ENCODE measurements at regions not wholly inside any gene's neighbourhood (a gene's known extent, or its start where the extent isn't known, plus 50 kb on each side); places are given as distances from the start of the nearest gene placed in this dataset.
"Not testable (repeated sequence)": the region's sequence is repeated elsewhere in the genome, so short reads cannot be mapped to it uniquely, and the experiment has no call there.

- BruUV-seq (replicated peaks); POLR2A ChIA-PET; H3K4me1 ChIP-seq (ENCODE audit: control insufficient read depth, insufficient read depth, low read length); in situ Hi-C loops (cut with MboI); intact Hi-C loops (cut with micrococcal nuclease; ENCODE audit: unreplicated experiment); H3K9ac ChIP-seq (ENCODE audit: control insufficient read depth, insufficient read depth, low read length); H3K36me3 ChIP-seq (ENCODE audit: control insufficient read depth in 2 of 2, insufficient read depth in 2 of 2, low read length in 1 of 2); H3K4me2 ChIP-seq (ENCODE audit: control insufficient read depth, insufficient read depth); H2AFZ ChIP-seq (ENCODE audit: control insufficient read depth, low read depth, low read length); DNase-seq (ENCODE audit: low read depth, low spot score); RAD21 ChIA-PET (ENCODE audit: unreplicated experiment); H4K20me1 ChIP-seq (ENCODE audit: control insufficient read depth, insufficient read depth); H3K79me2 ChIP-seq (ENCODE audit: control insufficient read depth, insufficient read depth, low read length); H3K27ac ChIP-seq (ENCODE audit: control insufficient read depth, insufficient read depth); CTCF ChIA-PET; H3K27me3 ChIP-seq (replicated peaks in 1 of 2; ENCODE audit: control insufficient read depth in 2 of 2, insufficient read depth in 2 of 2, low read length in 1 of 2); FAIRE-seq; H3K4me3 ChIP-seq; ATAC-seq; SMC1A ChIA-PET (ENCODE audit: uncharacterized antibody, unreplicated experiment); H3K9me3 ChIP-seq (replicated peaks; ENCODE audit: control insufficient read depth, insufficient read depth, low read length): not testable (repeated sequence)
- 53% methylated on average over 27 of the region's 28 CpGs for WGBS (ENCODE audit: insufficient coverage, insufficient replicate concordance, low lambda C conversion rate, missing lambda C conversion rate)
Observed at GRCh38 chr17:21612123-21613070, 79.9 kb upstream of the KCNJ18 start.

- no peak for ATAC-seq
- SMC1A ChIA-PET (ENCODE audit: uncharacterized antibody, unreplicated experiment) = no interaction called here
Observed at GRCh38 chr17:21613071-21613429, 79.3 kb upstream of the KCNJ18 start.

GRCh38 chr17:21626987-21627386, 65.3 kb upstream of the KCNJ18 start:
- H3K9ac ChIP-seq (ENCODE audit: control insufficient read depth, insufficient read depth, low read length); FAIRE-seq; H3K27me3 ChIP-seq (replicated peaks in 1 of 2; ENCODE audit: control insufficient read depth in 2 of 2, insufficient read depth in 2 of 2, low read length in 1 of 2); in situ Hi-C loops (cut with MboI); H3K27ac ChIP-seq (ENCODE audit: control insufficient read depth, insufficient read depth); H3K9me3 ChIP-seq (replicated peaks; ENCODE audit: control insufficient read depth, insufficient read depth, low read length); H3K36me3 ChIP-seq (ENCODE audit: control insufficient read depth in 2 of 2, insufficient read depth in 2 of 2, low read length in 1 of 2); intact Hi-C loops (cut with micrococcal nuclease; ENCODE audit: unreplicated experiment); DNase-seq (ENCODE audit: low read depth, low spot score); CTCF ChIA-PET; POLR2A ChIA-PET; SMC1A ChIA-PET (ENCODE audit: uncharacterized antibody, unreplicated experiment); H2AFZ ChIP-seq (ENCODE audit: control insufficient read depth, low read depth, low read length); BruUV-seq (replicated peaks); H3K79me2 ChIP-seq (ENCODE audit: control insufficient read depth, insufficient read depth, low read length); ATAC-seq; H3K4me2 ChIP-seq (ENCODE audit: control insufficient read depth, insufficient read depth); RAD21 ChIA-PET (ENCODE audit: unreplicated experiment); H3K4me3 ChIP-seq; H3K4me1 ChIP-seq (ENCODE audit: control insufficient read depth, insufficient read depth, low read length); H4K20me1 ChIP-seq (ENCODE audit: control insufficient read depth, insufficient read depth): not testable (repeated sequence)
- 44% methylated on average over 2 of the region's 3 CpGs for WGBS (ENCODE audit: insufficient coverage, insufficient replicate concordance, low lambda C conversion rate, missing lambda C conversion rate)

More at GRCh38 chr17:21613071-21613429, 79.3 kb upstream of the KCNJ18 start:
- intact Hi-C loops (cut with micrococcal nuclease; ENCODE audit: unreplicated experiment) = no loop called here
- H3K9ac ChIP-seq (ENCODE audit: control insufficient read depth, insufficient read depth, low read length) = no peak overlapping the region
- H3K4me1 ChIP-seq (ENCODE audit: control insufficient read depth, insufficient read depth, low read length) = no peaks in the 10 kb centered on the region
- CTCF ChIA-PET = no interaction called here
- no peaks in the 10 kb centered on the region for H3K9me3 ChIP-seq (replicated peaks; ENCODE audit: control insufficient read depth, insufficient read depth, low read length)
- no TSS peak for BruUV-seq (replicated peaks)
- H4K20me1 ChIP-seq (ENCODE audit: control insufficient read depth, insufficient read depth) = no peaks in the 10 kb centered on the region
- FAIRE-seq (no peak), DNase-seq (ENCODE audit: low read depth, low spot score) (no peak)
- no peak overlapping the region for H2AFZ ChIP-seq (ENCODE audit: control insufficient read depth, low read depth, low read length)
- RAD21 ChIA-PET (ENCODE audit: unreplicated experiment) = no interaction called here
- POLR2A ChIA-PET = no interaction called here
- 28% methylated on average over 8 of the region's 8 CpGs for whole genome bisulfite sequencing (ENCODE audit: insufficient coverage, insufficient replicate concordance, low lambda C conversion rate, missing lambda C conversion rate)
- no peaks in the 10 kb centered on the region for H3K27me3 ChIP-seq (replicated peaks in 1 of 2; ENCODE audit: control insufficient read depth in 2 of 2, insufficient read depth in 2 of 2, low read length in 1 of 2)
- in situ Hi-C loops (cut with MboI) = no loop called here
- H3K36me3 ChIP-seq (ENCODE audit: control insufficient read depth in 2 of 2, insufficient read depth in 2 of 2, low read length in 1 of 2) = no peaks in the 10 kb centered on the region
- TF ChIP-seq CREB1 (IDR thresholded peaks at IDR 0.05; ENCODE audit: low read depth) = no peak
- TF ChIP-seq CHD1 (IDR thresholded peaks at IDR 0.05; ENCODE audit: low read depth, low read length) = no peak
- no peak for TF ChIP-seq EGR1 (IDR thresholded peaks at IDR 0.05; ENCODE audit: borderline replicate concordance in 1 of 2, low read depth in 2 of 2, low read length in 2 of 2)
- TF ChIP-seq MYC (IDR thresholded peaks at IDR 0.05; ENCODE audit: insufficient read depth, insufficient read length, insufficient replicate concordance, low read length, severe bottlenecking) = no peak
- no peak for TF ChIP-seq TCF3 (IDR thresholded peaks at IDR 0.05; ENCODE audit: borderline replicate concordance, insufficient read depth, low read depth, low read length)
- no peak for TF ChIP-seq RCOR1 (conservative IDR thresholded peaks at IDR 0.05; ENCODE audit: low read depth, low read length)
- no peak for TF ChIP-seq PAX5 (IDR thresholded peaks at IDR 0.05; ENCODE audit: borderline replicate concordance, low read depth, low read length)
- H3K27ac ChIP-seq (ENCODE audit: control insufficient read depth, insufficient read depth) = no peak overlapping the region
- H3K4me2 ChIP-seq (ENCODE audit: control insufficient read depth, insufficient read depth) = no peak overlapping the region
- H3K79me2 ChIP-seq (ENCODE audit: control insufficient read depth, insufficient read depth, low read length) = no peaks in the 10 kb centered on the region
- H3K4me3 ChIP-seq = no peak overlapping the region
